ENCODE measurements at regions not wholly inside any gene's neighbourhood (a gene's known extent, or its start where the extent isn't known, plus 50 kb on each side); places are given as distances from the start of the nearest gene placed in this dataset.

GRCh38 chr20:51153867-51154707 lies 131.2 kb upstream of the KCNG1 start:
- Histone ChIP-seq H4K20me1 (ENCODE audit: insufficient read depth, low read length) (no peaks in the 10 kb centered on the region; the same call in 1 of the 2 replicates), H2AK5ac (ENCODE audit: low read depth, low read length) (no peak overlapping the region), H2BK5ac (ENCODE audit: low read depth, low read length, poor library complexity, severe bottlenecking) (no peak overlapping the region), H2BK15ac (ENCODE audit: low read depth, low read length) (no peak overlapping the region), H3K9me3 (ENCODE audit: control insufficient read depth, insufficient read depth, low read length) (no peaks in the 10 kb centered on the region), H3K9me1 (ENCODE audit: insufficient read depth, low read length) (no peaks in the 10 kb centered on the region), H3K4me3 (ENCODE audit: insufficient read depth, low read depth, low read length) (no peak overlapping the region), H3K4me2 (ENCODE audit: low read depth, low read length) (no peak overlapping the region), H2AK9ac (replicated peaks; ENCODE audit: low read depth, low read length, poor library complexity) (no peak overlapping the region), H3K4me1 (ENCODE audit: control insufficient read depth, insufficient read depth, low read length) (peaks cover 5% of the 10 kb centered on the region), H3K56ac (ENCODE audit: extremely low read depth, insufficient read depth, low read length) (no peak overlapping the region), H4K91ac (ENCODE audit: insufficient read depth, low read depth, low read length) (no peak overlapping the region), H3K14ac (replicated peaks; ENCODE audit: low read depth, low read length) (no peak overlapping the region), H3K23ac (ENCODE audit: low read depth, low read length) (no peak overlapping the region), H3K27me3 (ENCODE audit: control insufficient read depth, insufficient read depth, low read length) (peaks cover 55% of the 10 kb centered on the region), H3K4ac (ENCODE audit: low read depth, low read length) (no peak overlapping the region), H2AFZ (replicated peaks; ENCODE audit: low read length, poor library complexity) (no peak overlapping the region), H3K79me1 (ENCODE audit: low read depth in 1 of 2, low read length in 2 of 2) (no peaks in the 10 kb centered on the region), H3K18ac (ENCODE audit: low read depth, low read length) (no peak overlapping the region), H2BK120ac (ENCODE audit: low read depth, low read length) (no peak overlapping the region), H3K27ac (ENCODE audit: insufficient read depth, low read length) (no peak overlapping the region), H3K9ac (ENCODE audit: low read depth, low read length) (no peak overlapping the region), H2BK20ac (ENCODE audit: low read depth, low read length) (no peak overlapping the region), H4K8ac (ENCODE audit: low read depth in 2 of 2, low read length in 2 of 2) (no peak overlapping the region), H4K5ac (ENCODE audit: low read depth, low read length) (no peak overlapping the region), H3K36me3 (ENCODE audit: control insufficient read depth, insufficient read depth, low read length) (no peaks in the 10 kb centered on the region)
- dilution Hi-C loops (cut with HindIII; ENCODE audit: low sequenced_read_pairs, unreplicated experiment) (no loop called here), in situ Hi-C loops (cut with MboI; ENCODE audit: low sequenced_read_pairs) (no loop called here), intact Hi-C loops (cut with micrococcal nuclease) (no loop called here)
- DNase-seq: no peak
- BruUV-seq (replicated peaks): no TSS peak
- no peak for TF ChIP-seq MAZ (IDR thresholded peaks at IDR 0.05; ENCODE audit: borderline replicate concordance, low read depth, low read length)
- no peak for TF ChIP-seq BHLHE40 (IDR thresholded peaks at IDR 0.05; ENCODE audit: low read depth, low read length)
- no peak for TF ChIP-seq CHD1 (IDR thresholded peaks at IDR 0.05; ENCODE audit: low read depth, low read length)
- TF ChIP-seq MXI1 (IDR thresholded peaks at IDR 0.05; ENCODE audit: borderline replicate concordance, low read depth, low read length): no peak
- no peak for TF ChIP-seq MAFK (IDR thresholded peaks at IDR 0.05; ENCODE audit: low read depth, low read length)
- TF ChIP-seq CEBPB (IDR thresholded peaks at IDR 0.05; ENCODE audit: low read depth, low read length): no peak
- no peak for TF ChIP-seq ELK1 (IDR thresholded peaks at IDR 0.05; ENCODE audit: borderline replicate concordance, low read depth, low read length)
- no peak for TF ChIP-seq RCOR1 (IDR thresholded peaks at IDR 0.05; ENCODE audit: insufficient replicate concordance, low read length)
- TF ChIP-seq FOS (IDR thresholded peaks at IDR 0.05; ENCODE audit: low read depth, low read length): no peak
- no peak for TF ChIP-seq USF2 (IDR thresholded peaks at IDR 0.05; ENCODE audit: low read depth, low read length)
- TF ChIP-seq RFX5 (IDR thresholded peaks at IDR 0.05; ENCODE audit: low read depth, low read length): no peak
- TF ChIP-seq POLR2A (IDR thresholded peaks at IDR 0.05; ENCODE audit: low read depth, low read length): no peak
- TF ChIP-seq NFE2L2 (IDR thresholded peaks at IDR 0.05; ENCODE audit: low read depth, low read length): no peak
- no peak for TF ChIP-seq CTCF (conservative IDR thresholded peaks at IDR 0.05; ENCODE audit: low read depth, low read length)
- no peak for TF ChIP-seq SMC3 (IDR thresholded peaks at IDR 0.05; ENCODE audit: low read depth, low read length)
- no peak for TF ChIP-seq RAD21 (IDR thresholded peaks at IDR 0.05; ENCODE audit: low read length)
- POLR2A ChIA-PET (ENCODE audit: unreplicated experiment): no interaction called here
- ATAC-seq (ENCODE audit: low read depth): no peak
- no CpG with 5 or more reads among the region's 6 CpGs for WGBS, 2 experiments (ENCODE audit: extremely low coverage in 2 of 2, insufficient read length in 1 of 2)
- CTCF ChIA-PET: no interaction called here

Measured in IMR-90 (cell line).